ENCODE measurements at regions not wholly inside any gene's neighbourhood (a gene's known extent, or its start where the extent isn't known, plus 50 kb on each side); places are given as distances from the start of the nearest gene placed in this dataset.

GRCh38 chr10:130472236-130472635 is 336.0 kb downstream of the GLRX3 start:
- no peaks in the 10 kb centered on the region for H3K27me3 ChIP-seq (replicated peaks; ENCODE audit: control insufficient read depth, insufficient read depth, low read length)
- no peaks in the 10 kb centered on the region for H3K4me1 ChIP-seq (ENCODE audit: control insufficient read depth, insufficient read depth, low read length)
- no peaks in the 10 kb centered on the region for H3K36me3 ChIP-seq (ENCODE audit: control insufficient read depth, insufficient read depth, low read length, severe bottlenecking)
- no peak overlapping the region for H3K9ac ChIP-seq (ENCODE audit: low read length)
- no peak for DNase-seq (ENCODE audit: low read depth)
- peaks cover 27% of the 10 kb centered on the region for H3K9me3 ChIP-seq (ENCODE audit: control insufficient read depth, low read length)
- H3K4me3 ChIP-seq (ENCODE audit: low read length): no peak overlapping the region

GRCh38 chr10:130474591-130474990 is 338.4 kb downstream of the GLRX3 start:
- Histone ChIP-seq H3K4me3 (ENCODE audit: low read length) (no peak overlapping the region), H3K9ac (ENCODE audit: low read length) (no peak overlapping the region), H3K27me3 (replicated peaks; ENCODE audit: control insufficient read depth, insufficient read depth, low read length) (no peaks in the 10 kb centered on the region), H3K9me3 (ENCODE audit: control insufficient read depth, low read length) (peaks cover 9% of the 10 kb centered on the region), H3K36me3 (ENCODE audit: control insufficient read depth, insufficient read depth, low read length, severe bottlenecking) (no peaks in the 10 kb centered on the region), H3K4me1 (ENCODE audit: control insufficient read depth, insufficient read depth, low read length) (no peaks in the 10 kb centered on the region)
- no peak for DNase-seq (ENCODE audit: low read depth)

GRCh38 chr10:130477360-130477759 is 341.2 kb downstream of the GLRX3 start:
- Histone ChIP-seq H3K27me3 (replicated peaks; ENCODE audit: control insufficient read depth, insufficient read depth, low read length) (no peaks in the 10 kb centered on the region), H3K9me3 (ENCODE audit: control insufficient read depth, low read length) (peaks cover 6% of the 10 kb centered on the region), H3K9ac (ENCODE audit: low read length) (no peak overlapping the region), H3K4me3 (ENCODE audit: low read length) (no peak overlapping the region), H3K36me3 (ENCODE audit: control insufficient read depth, insufficient read depth, low read length, severe bottlenecking) (no peaks in the 10 kb centered on the region), H3K4me1 (ENCODE audit: control insufficient read depth, insufficient read depth, low read length) (no peaks in the 10 kb centered on the region)
- no peak for DNase-seq (ENCODE audit: low read depth)

- no peak overlapping the region for H3K4me3 ChIP-seq (ENCODE audit: low read length)
- H3K4me1 ChIP-seq (ENCODE audit: control insufficient read depth, insufficient read depth, low read length): no peaks in the 10 kb centered on the region
- no peak for DNase-seq (ENCODE audit: low read depth)
- H3K9me3 ChIP-seq (ENCODE audit: control insufficient read depth, low read length): no peaks in the 10 kb centered on the region
- H3K36me3 ChIP-seq (ENCODE audit: control insufficient read depth, insufficient read depth, low read length, severe bottlenecking): no peaks in the 10 kb centered on the region
- no peak overlapping the region for H3K9ac ChIP-seq (ENCODE audit: low read length)
- H3K27me3 ChIP-seq (replicated peaks; ENCODE audit: control insufficient read depth, insufficient read depth, low read length): no peaks in the 10 kb centered on the region
Observed at GRCh38 chr10:130479146-130479545, 343.0 kb downstream of the GLRX3 start.

GRCh38 chr10:130479926-130480325 is 343.7 kb downstream of the GLRX3 start:
- H3K9ac ChIP-seq (ENCODE audit: low read length): no peak overlapping the region
- no peak for DNase-seq (ENCODE audit: low read depth)
- H3K27me3 ChIP-seq (replicated peaks; ENCODE audit: control insufficient read depth, insufficient read depth, low read length): no peaks in the 10 kb centered on the region
- no peaks in the 10 kb centered on the region for H3K9me3 ChIP-seq (ENCODE audit: control insufficient read depth, low read length)
- no peaks in the 10 kb centered on the region for H3K4me1 ChIP-seq (ENCODE audit: control insufficient read depth, insufficient read depth, low read length)
- no peaks in the 10 kb centered on the region for H3K36me3 ChIP-seq (ENCODE audit: control insufficient read depth, insufficient read depth, low read length, severe bottlenecking)
- no peak overlapping the region for H3K4me3 ChIP-seq (ENCODE audit: low read length)

- H3K4me1 ChIP-seq (ENCODE audit: control insufficient read depth, insufficient read depth, low read length): no peaks in the 10 kb centered on the region
- DNase-seq (ENCODE audit: low read depth): no peak
- H3K4me3 ChIP-seq (ENCODE audit: low read length): no peak overlapping the region
- H3K9ac ChIP-seq (ENCODE audit: low read length): no peak overlapping the region
- no peaks in the 10 kb centered on the region for H3K36me3 ChIP-seq (ENCODE audit: control insufficient read depth, insufficient read depth, low read length, severe bottlenecking)
- H3K9me3 ChIP-seq (ENCODE audit: control insufficient read depth, low read length): no peaks in the 10 kb centered on the region
- no peaks in the 10 kb centered on the region for H3K27me3 ChIP-seq (replicated peaks; ENCODE audit: control insufficient read depth, insufficient read depth, low read length)
Observed at GRCh38 chr10:130480491-130480890, 344.3 kb downstream of the GLRX3 start.

- Histone ChIP-seq H3K9ac (ENCODE audit: low read length) (no peak overlapping the region), H3K9me3 (ENCODE audit: control insufficient read depth, low read length) (no peaks in the 10 kb centered on the region), H3K4me3 (ENCODE audit: low read length) (no peak overlapping the region), H3K27me3 (replicated peaks; ENCODE audit: control insufficient read depth, insufficient read depth, low read length) (no peaks in the 10 kb centered on the region), H3K4me1 (ENCODE audit: control insufficient read depth, insufficient read depth, low read length) (no peaks in the 10 kb centered on the region), H3K36me3 (ENCODE audit: control insufficient read depth, insufficient read depth, low read length, severe bottlenecking) (no peaks in the 10 kb centered on the region)
- no peak for DNase-seq (ENCODE audit: low read depth)
Observed at GRCh38 chr10:130481076-130481930, 345.1 kb downstream of the GLRX3 start.

GRCh38 chr10:130481936-130482335 is 345.7 kb downstream of the GLRX3 start:
- no peak for DNase-seq (ENCODE audit: low read depth)
- H3K27me3 ChIP-seq (replicated peaks; ENCODE audit: control insufficient read depth, insufficient read depth, low read length): no peaks in the 10 kb centered on the region

GRCh38 chr10:130483691-130484467 is 347.7 kb downstream of the GLRX3 start:
- Histone ChIP-seq H3K9me3 (ENCODE audit: control insufficient read depth, low read length) (no peaks in the 10 kb centered on the region), H3K36me3 (ENCODE audit: control insufficient read depth, insufficient read depth, low read length, severe bottlenecking) (no peaks in the 10 kb centered on the region), H3K4me3 (ENCODE audit: low read length) (no peak overlapping the region), H3K27me3 (replicated peaks; ENCODE audit: control insufficient read depth, insufficient read depth, low read length) (no peaks in the 10 kb centered on the region), H3K4me1 (ENCODE audit: control insufficient read depth, insufficient read depth, low read length) (no peaks in the 10 kb centered on the region), H3K9ac (ENCODE audit: low read length) (no peak overlapping the region)
- no peak for DNase-seq (ENCODE audit: low read depth)

More at GRCh38 chr10:130481936-130482335, 345.7 kb downstream of the GLRX3 start:
- H3K36me3 ChIP-seq (ENCODE audit: control insufficient read depth, insufficient read depth, low read length, severe bottlenecking): no peaks in the 10 kb centered on the region
- no peaks in the 10 kb centered on the region for H3K9me3 ChIP-seq (ENCODE audit: control insufficient read depth, low read length)
- H3K4me1 ChIP-seq (ENCODE audit: control insufficient read depth, insufficient read depth, low read length): no peaks in the 10 kb centered on the region
- H3K9ac ChIP-seq (ENCODE audit: low read length): no peak overlapping the region
- no peak overlapping the region for H3K4me3 ChIP-seq (ENCODE audit: low read length)

- no peaks in the 10 kb centered on the region for H3K27me3 ChIP-seq (replicated peaks; ENCODE audit: control insufficient read depth, insufficient read depth, low read length)
- no peak overlapping the region for H3K9ac ChIP-seq (ENCODE audit: low read length)
- H3K4me3 ChIP-seq (ENCODE audit: low read length): no peak overlapping the region
- no peak for DNase-seq (ENCODE audit: low read depth)
- no peaks in the 10 kb centered on the region for H3K36me3 ChIP-seq (ENCODE audit: control insufficient read depth, insufficient read depth, low read length, severe bottlenecking)
- H3K4me1 ChIP-seq (ENCODE audit: control insufficient read depth, insufficient read depth, low read length): no peaks in the 10 kb centered on the region
- no peaks in the 10 kb centered on the region for H3K9me3 ChIP-seq (ENCODE audit: control insufficient read depth, low read length)
Observed at GRCh38 chr10:130484468-130485180, 348.4 kb downstream of the GLRX3 start.
